ENCODE measurements at regions not wholly inside any gene's neighbourhood (a gene's known extent, or its start where the extent isn't known, plus 50 kb on each side); places are given as distances from the start of the nearest gene placed in this dataset.

- H3K27me3 ChIP-seq = no peaks in the 10 kb centered on the region
- DNase-seq (ENCODE audit: low read depth in 1 of 2, low spot score in 1 of 2) = no peak
- TF ChIP-seq CTCF (IDR thresholded peaks at IDR 0.05; ENCODE audit: low read depth, low read length) = no peak
- H3K9me3 ChIP-seq (ENCODE audit: low read depth) = no peaks in the 10 kb centered on the region
- no peaks in the 10 kb centered on the region for H3K36me3 ChIP-seq
- H3K27ac ChIP-seq = no peak overlapping the region
- no peak overlapping the region for H3K4me3 ChIP-seq
- no peaks in the 10 kb centered on the region for H3K4me1 ChIP-seq (ENCODE audit: low read depth)
Observed at GRCh38 chr18:47448956-47449355, 197.5 kb upstream of the SKOR2 start.

GRCh38 chr18:47441914-47442313, 190.5 kb upstream of the SKOR2 start:
- no peak for TF ChIP-seq CTCF (IDR thresholded peaks at IDR 0.05; ENCODE audit: low read depth, low read length)
- Histone ChIP-seq H3K27ac (no peak overlapping the region), H3K4me1 (ENCODE audit: low read depth) (no peaks in the 10 kb centered on the region), H3K9me3 (ENCODE audit: low read depth) (no peaks in the 10 kb centered on the region), H3K36me3 (no peaks in the 10 kb centered on the region), H3K4me3 (no peak overlapping the region), H3K27me3 (peaks cover 8% of the 10 kb centered on the region)
- no peak for DNase-seq (ENCODE audit: low read depth in 1 of 2, low spot score in 1 of 2)

- Histone ChIP-seq H3K4me1 (ENCODE audit: low read depth) (peaks cover 4% of the 10 kb centered on the region), H3K27ac (no peak overlapping the region), H3K27me3 (peaks cover 20% of the 10 kb centered on the region), H3K9me3 (ENCODE audit: low read depth) (no peaks in the 10 kb centered on the region), H3K36me3 (no peaks in the 10 kb centered on the region), H3K4me3 (no peak overlapping the region)
- no peak for DNase-seq (ENCODE audit: low read depth in 1 of 2, low spot score in 1 of 2)
- TF ChIP-seq CTCF (IDR thresholded peaks at IDR 0.05; ENCODE audit: low read depth, low read length) = no peak
Observed at GRCh38 chr18:47438001-47438400, 186.5 kb upstream of the SKOR2 start.

- no peaks in the 10 kb centered on the region for H3K36me3 ChIP-seq
- no peaks in the 10 kb centered on the region for H3K9me3 ChIP-seq (ENCODE audit: low read depth)
- H3K27ac ChIP-seq = no peak overlapping the region
- no peak for DNase-seq (ENCODE audit: low read depth in 1 of 2, low spot score in 1 of 2)
- peaks cover 4% of the 10 kb centered on the region for H3K4me1 ChIP-seq (ENCODE audit: low read depth)
- peaks cover 20% of the 10 kb centered on the region for H3K27me3 ChIP-seq
- TF ChIP-seq CTCF (IDR thresholded peaks at IDR 0.05; ENCODE audit: low read depth, low read length) = no peak
- no peak overlapping the region for H3K4me3 ChIP-seq
Observed at GRCh38 chr18:47436871-47437270, 185.4 kb upstream of the SKOR2 start.

- peaks cover 4% of the 10 kb centered on the region for H3K4me1 ChIP-seq (ENCODE audit: low read depth)
- DNase-seq (ENCODE audit: low read depth in 1 of 2, low spot score in 1 of 2) = no peak
- no peaks in the 10 kb centered on the region for H3K9me3 ChIP-seq (ENCODE audit: low read depth)
- H3K27me3 ChIP-seq = peaks cover 15% of the 10 kb centered on the region
- TF ChIP-seq CTCF (IDR thresholded peaks at IDR 0.05; ENCODE audit: low read depth, low read length) = no peak
- H3K27ac ChIP-seq = no peak overlapping the region
- H3K4me3 ChIP-seq = no peak overlapping the region
- H3K36me3 ChIP-seq = no peaks in the 10 kb centered on the region
Observed at GRCh38 chr18:47434214-47434746, 182.8 kb upstream of the SKOR2 start.
